Liver (tissue), 8 donors: ENCODE measurements at regions not wholly inside any gene's neighbourhood (a gene's known extent, or its start where the extent isn't known, plus 50 kb on each side); places are given as distances from the start of the nearest gene placed in this dataset.

Source experiments
- DNase-seq: peaks from one replicate; pipeline ENCODE4 v3.0.0-alpha.2; 2017; ENCODE audit warnings: low spot score
- H3K27ac ChIP-seq, 2 donors: one replicate each; pipeline ENCODE4 v1.7.0; 2013; ENCODE audit warnings: inconsistent platforms in 2 of 2, low read length in 2 of 2, control low read depth in 1 of 2, low read depth in 1 of 2, mild to moderate bottlenecking in 1 of 2
- H3K27me3 ChIP-seq, 4 donors: one replicate each; pipeline versions ENCODE4 v1.6.1 to v1.7.0; 2013; ENCODE audit warnings: low read length in 3 of 4, inconsistent platforms in 1 of 4, mild to moderate bottlenecking in 1 of 4, moderate library complexity in 1 of 4; ENCODE audit not compliant: control insufficient read depth in 4 of 4, insufficient read depth in 4 of 4
- H3K36me3 ChIP-seq, 4 donors: one replicate each; pipeline versions ENCODE4 v1.6.1 to v1.7.0; 2013; ENCODE audit warnings: low read length in 3 of 4, mild to moderate bottlenecking in 3 of 4, low read depth in 1 of 4, moderate library complexity in 1 of 4; ENCODE audit not compliant: control insufficient read depth in 4 of 4, insufficient read depth in 3 of 4
- H3K4me1 ChIP-seq, 4 donors: one replicate each; pipeline versions ENCODE4 v1.6.1 to v1.7.0; 2013; ENCODE audit warnings: low read length in 3 of 4, mild to moderate bottlenecking in 3 of 4, moderate library complexity in 1 of 4; ENCODE audit not compliant: control insufficient read depth in 4 of 4, insufficient read depth in 4 of 4
- H3K4me3 ChIP-seq, 3 donors: one replicate each; pipeline versions ENCODE4 v1.6.1 to v1.7.0; 2013; ENCODE audit warnings: low read length in 3 of 3, control low read depth in 1 of 3, low read depth in 1 of 3, mild to moderate bottlenecking in 1 of 3
- H3K9ac ChIP-seq, 2 donors: one replicate each; pipeline ENCODE4 v1.7.0; 2013; ENCODE audit warnings: low read length in 2 of 2, mild to moderate bottlenecking in 2 of 2, moderate library complexity in 2 of 2, control low read depth in 1 of 2, low read depth in 1 of 2
- H3K9me3 ChIP-seq, 4 donors: one replicate each; pipeline versions ENCODE4 v1.6.1 to v1.7.0; 2013; ENCODE audit warnings: low read length in 3 of 4; ENCODE audit not compliant: control insufficient read depth in 4 of 4
- CTCF ChIP-seq: fragments of 150-350 bp; IDR thresholded peaks from 2 replicates; pipeline ENCODE4 v1.5.1; 2017; ENCODE audit warnings: improper control_type of control experiment, low read depth, low read length; ENCODE audit not compliant: missing input control
- EGR1 ChIP-seq, 2 donors: IDR thresholded peaks; 2 replicates each; pipeline ENCODE4 v1.6.1; 2016 to 2018; ENCODE audit warnings: antibody characterized with exemption in 2 of 2, low read depth in 2 of 2
- FOXA1 ChIP-seq: IDR thresholded peaks from 2 replicates; pipeline ENCODE4 v1.6.1; 2016; ENCODE audit warnings: antibody characterized with exemption
- FOXA2 ChIP-seq: IDR thresholded peaks from 2 replicates; pipeline ENCODE4 v1.6.1; 2016; ENCODE audit warnings: antibody characterized with exemption
- GABPA ChIP-seq, 2 donors: IDR thresholded peaks in 1 of 2; conservative IDR thresholded peaks in 1 of 2; 2 replicates each; pipeline ENCODE4 v1.6.1; 2016; ENCODE audit warnings: antibody characterized with exemption in 2 of 2, mild to moderate bottlenecking in 1 of 2, moderate library complexity in 1 of 2
- HNF4A ChIP-seq, 2 donors: conservative IDR thresholded peaks; 2 replicates each; pipeline ENCODE4 v1.6.1; 2016; ENCODE audit warnings: antibody characterized with exemption in 2 of 2, mild to moderate bottlenecking in 2 of 2
- HNF4G ChIP-seq: IDR thresholded peaks from 2 replicates; pipeline ENCODE4 v1.6.1; 2016; ENCODE audit warnings: antibody characterized with exemption
- JUND ChIP-seq, 2 donors: IDR thresholded peaks; 2 replicates each; pipeline ENCODE4 v1.6.1; 2016; ENCODE audit warnings: antibody characterized with exemption in 2 of 2
- MAX ChIP-seq: IDR thresholded peaks from 2 replicates; pipeline ENCODE4 v1.6.1; 2016; ENCODE audit warnings: antibody characterized with exemption
- NR2F2 ChIP-seq: IDR thresholded peaks from 2 replicates; pipeline ENCODE4 v1.6.1; 2016; ENCODE audit warnings: antibody characterized with exemption
- REST ChIP-seq: IDR thresholded peaks from 2 replicates; pipeline ENCODE4 v1.6.1; 2016; ENCODE audit warnings: antibody characterized with exemption, mild to moderate bottlenecking
- RXRA ChIP-seq, 2 donors: IDR thresholded peaks; 2 replicates each; pipeline ENCODE4 v1.6.1; 2017 to 2018; ENCODE audit warnings: antibody characterized with exemption in 2 of 2, mild to moderate bottlenecking in 1 of 2
- SP1 ChIP-seq: IDR thresholded peaks from 2 replicates; pipeline ENCODE4 v1.6.1; 2018; ENCODE audit warnings: antibody characterized with exemption, mild to moderate bottlenecking
- TAF1 ChIP-seq: conservative IDR thresholded peaks from 2 replicates; pipeline ENCODE4 v1.6.1; 2016; ENCODE audit warnings: antibody characterized with exemption, mild to moderate bottlenecking
- YY1 ChIP-seq: IDR thresholded peaks from 2 replicates; pipeline ENCODE4 v1.6.1; 2016; ENCODE audit warnings: antibody characterized with exemption, mild to moderate bottlenecking
- ZBTB33 ChIP-seq: IDR thresholded peaks from 2 replicates; pipeline ENCODE4 v1.6.1; 2016; ENCODE audit warnings: antibody characterized with exemption
- WGBS: extraction: QIAGEN DNeasy Blood & Tissue Kit; methylation state at CpG from one replicate; pipeline ENCODE4 v1.1.7; 2013; 5-methylcytosine and 5-hydroxymethylcytosine counted together
- donor health status: healthy.
- donor health status: healthy.
- donor health status: healthy.
- donor health status: healthy.
- donor health status: healthy.

GRCh38 chr5:68751661-68752060 is 342.2 kb upstream of the SLC30A5 start (continued):
- TF ChIP-seq REST (no peak), TAF1 (no peak)

GRCh38 chr5:68754536-68754935 is 339.3 kb upstream of the SLC30A5 start:
- no peaks in the 10 kb centered on the region for H3K9me3 ChIP-seq
- no peak overlapping the region for H3K4me3 ChIP-seq
- WGBS: 97% methylated on average over 2 of the region's 2 CpGs
- no peaks in the 10 kb centered on the region for H3K36me3 ChIP-seq
- no peak overlapping the region for H3K9ac ChIP-seq
- DNase-seq: no peak
- H3K4me1 ChIP-seq: peaks cover 3 to 41% (median 17%) of the 10 kb centered on the region in 4 donors
- TF ChIP-seq CTCF (no peak), HNF4G (no peak), SP1 (no peak), FOXA1 (no peak), EGR1 (IDR thresholded peaks at IDR 0.05; ENCODE audit: low read depth in 2 of 2) (no peak), RXRA (IDR thresholded peaks at IDR 0.05) (no peak), JUND (IDR thresholded peaks at IDR 0.05) (no peak), GABPA (IDR thresholded peaks at IDR 0.05 in 1 of 2, conservative IDR thresholded peaks at IDR 0.05 in 1 of 2) (no peak), ZBTB33 (no peak), NR2F2 (no peak), HNF4A (conservative IDR thresholded peaks at IDR 0.05) (no peak), TAF1 (no peak), MAX (no peak), FOXA2 (no peak), YY1 (no peak), REST (no peak)
- H3K27me3 ChIP-seq: no peaks in the 10 kb centered on the region
- no peak overlapping the region for H3K27ac ChIP-seq
